Choroid plexus epithelial cell (primary cell): ENCODE measurements at regions not wholly inside any gene's neighbourhood (a gene's known extent, or its start where the extent isn't known, plus 50 kb on each side); places are given as distances from the start of the nearest gene placed in this dataset.

ENCODE experiments used
- DNase-seq: peaks from one replicate; pipeline ENCODE4 v3.0.0-alpha.2; 2010; ENCODE audit warnings: low read depth
- H3K4me3 ChIP-seq: 2 replicates; pipeline ENCODE4 v1.5.1; 2011; ENCODE audit warnings: low read depth, mild to moderate bottlenecking, control low read depth, low read length, moderate library complexity
- TF ChIP-seq, protein P1 (sequence below): conservative IDR thresholded peaks from 2 replicates; pipeline ENCODE4 v1.5.1; 2011; ENCODE audit warnings: low read depth, mild to moderate bottlenecking, control low read depth, inconsistent platforms, low read length, moderate library complexity

DNA sequence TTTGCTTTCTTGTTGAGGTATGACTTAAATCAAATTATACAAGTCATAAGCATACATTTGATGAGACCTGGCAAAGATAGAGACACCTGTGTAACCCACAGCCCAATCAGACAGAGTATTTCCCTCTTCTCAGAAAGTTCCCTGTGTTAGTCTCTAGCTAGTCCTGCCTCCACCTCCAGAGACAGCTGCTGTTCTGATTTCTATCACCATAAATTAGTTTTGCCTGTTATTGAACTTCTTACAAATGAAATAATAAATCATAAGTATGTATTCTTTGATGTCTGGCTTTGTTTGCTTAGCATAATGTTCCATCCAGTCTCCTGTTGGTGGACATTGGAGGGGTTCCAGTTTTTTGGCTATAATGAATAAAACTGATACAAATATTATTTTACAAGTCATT lies 194.5 kb downstream of the ICE1 start:
- TF ChIP-seq, protein P1, sequence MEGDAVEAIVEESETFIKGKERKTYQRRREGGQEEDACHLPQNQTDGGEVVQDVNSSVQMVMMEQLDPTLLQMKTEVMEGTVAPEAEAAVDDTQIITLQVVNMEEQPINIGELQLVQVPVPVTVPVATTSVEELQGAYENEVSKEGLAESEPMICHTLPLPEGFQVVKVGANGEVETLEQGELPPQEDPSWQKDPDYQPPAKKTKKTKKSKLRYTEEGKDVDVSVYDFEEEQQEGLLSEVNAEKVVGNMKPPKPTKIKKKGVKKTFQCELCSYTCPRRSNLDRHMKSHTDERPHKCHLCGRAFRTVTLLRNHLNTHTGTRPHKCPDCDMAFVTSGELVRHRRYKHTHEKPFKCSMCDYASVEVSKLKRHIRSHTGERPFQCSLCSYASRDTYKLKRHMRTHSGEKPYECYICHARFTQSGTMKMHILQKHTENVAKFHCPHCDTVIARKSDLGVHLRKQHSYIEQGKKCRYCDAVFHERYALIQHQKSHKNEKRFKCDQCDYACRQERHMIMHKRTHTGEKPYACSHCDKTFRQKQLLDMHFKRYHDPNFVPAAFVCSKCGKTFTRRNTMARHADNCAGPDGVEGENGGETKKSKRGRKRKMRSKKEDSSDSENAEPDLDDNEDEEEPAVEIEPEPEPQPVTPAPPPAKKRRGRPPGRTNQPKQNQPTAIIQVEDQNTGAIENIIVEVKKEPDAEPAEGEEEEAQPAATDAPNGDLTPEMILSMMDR, result no peak

DNA sequence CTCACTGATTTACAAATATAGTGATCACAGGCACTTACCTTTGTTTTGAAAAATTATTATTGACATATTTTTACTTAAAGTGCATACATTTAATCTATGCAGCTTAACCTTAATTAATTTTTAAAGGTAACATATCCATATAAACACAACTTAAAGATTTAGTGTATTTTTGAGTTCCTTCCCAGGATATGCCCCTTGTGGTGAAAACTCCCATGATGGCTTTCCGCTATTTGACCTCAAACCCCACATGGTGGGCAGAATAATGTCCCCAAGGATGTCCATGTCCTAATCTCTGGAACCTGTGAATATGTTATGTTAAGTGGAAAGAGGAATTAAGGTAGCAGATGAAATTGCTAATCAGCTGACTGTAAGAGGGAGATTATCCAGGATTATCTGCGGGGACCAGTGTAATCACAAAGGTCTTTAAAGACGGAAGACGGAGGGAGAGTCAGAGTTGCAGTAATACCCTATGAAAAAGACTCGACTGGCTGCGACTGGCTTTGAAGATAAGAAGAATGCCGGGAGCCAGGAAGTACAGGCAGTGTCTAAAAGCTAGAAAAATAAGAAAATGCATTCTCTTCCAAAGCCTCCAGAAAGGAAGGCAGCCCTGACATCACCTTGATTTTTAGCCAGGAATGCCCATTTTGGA lies 193.9 kb downstream of the ICE1 start:
- DNase-seq, result no peak
- TF ChIP-seq, protein P1, result no peak
- no peak overlapping the region for H3K4me3 ChIP-seq

More for the DNA sequence above, 194.5 kb downstream of the ICE1 start:
- no peak overlapping the region for H3K4me3 ChIP-seq
- DNase-seq, result no peak

DNA sequence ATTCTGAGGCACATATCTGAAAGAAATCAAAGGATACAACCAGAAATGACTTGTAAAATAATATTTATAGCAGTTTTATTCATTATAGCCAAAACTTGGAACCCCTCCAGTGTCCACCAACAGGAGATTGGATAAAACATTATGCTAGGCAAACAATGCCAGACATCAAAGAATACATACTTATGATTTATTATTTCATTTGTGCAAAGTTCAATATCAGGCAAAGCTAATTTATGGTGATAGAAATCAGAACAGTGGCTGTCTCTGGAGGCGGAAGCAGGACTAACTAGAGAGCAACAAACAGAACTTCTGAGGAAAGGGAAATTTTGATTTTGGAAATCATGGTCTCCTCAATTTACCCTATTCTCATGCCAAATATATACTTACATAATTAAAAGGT lies 193.1 kb downstream of the ICE1 start:
- no peak for DNase-seq
- no peak overlapping the region for H3K4me3 ChIP-seq
- TF ChIP-seq, protein P1, result no peak

DNA sequence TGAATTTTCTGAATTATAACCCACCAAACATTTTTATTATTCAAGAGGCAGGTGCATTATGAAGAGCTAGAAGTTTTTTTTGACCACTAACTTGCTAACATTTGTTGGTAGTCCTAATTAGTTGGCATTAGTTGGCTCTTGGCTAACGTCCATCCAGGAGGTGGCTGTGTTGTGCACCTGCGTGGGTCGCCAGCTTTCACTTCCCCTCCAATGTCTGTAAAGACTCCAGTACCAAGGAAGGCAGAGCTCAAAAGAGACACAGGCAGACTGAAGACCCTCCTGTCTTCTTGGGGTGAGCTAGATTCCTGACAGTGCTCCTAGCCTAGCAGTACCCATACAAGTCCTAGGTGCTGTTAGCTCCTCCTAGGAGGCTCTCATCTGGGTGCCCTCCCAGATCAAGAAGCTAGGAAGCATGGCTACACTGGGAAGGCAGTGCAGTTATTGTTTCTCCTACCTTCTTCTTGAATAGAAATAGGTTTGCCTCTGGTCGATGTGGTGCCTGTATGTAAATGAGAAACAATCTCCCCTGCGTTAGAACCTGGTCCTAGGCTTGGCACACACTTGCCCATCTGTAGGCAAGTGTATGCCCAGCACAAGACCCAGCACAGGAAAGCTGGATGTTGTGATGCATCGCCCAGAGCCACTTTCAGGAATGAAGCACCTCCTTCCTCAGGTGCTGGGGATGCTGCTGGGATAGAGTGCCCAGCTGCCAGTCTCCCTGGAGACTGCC lies 190.9 kb downstream of the ICE1 start:
- DNase-seq, result no peak
- TF ChIP-seq, protein P1, result no peak
- no peak overlapping the region for H3K4me3 ChIP-seq

DNA sequence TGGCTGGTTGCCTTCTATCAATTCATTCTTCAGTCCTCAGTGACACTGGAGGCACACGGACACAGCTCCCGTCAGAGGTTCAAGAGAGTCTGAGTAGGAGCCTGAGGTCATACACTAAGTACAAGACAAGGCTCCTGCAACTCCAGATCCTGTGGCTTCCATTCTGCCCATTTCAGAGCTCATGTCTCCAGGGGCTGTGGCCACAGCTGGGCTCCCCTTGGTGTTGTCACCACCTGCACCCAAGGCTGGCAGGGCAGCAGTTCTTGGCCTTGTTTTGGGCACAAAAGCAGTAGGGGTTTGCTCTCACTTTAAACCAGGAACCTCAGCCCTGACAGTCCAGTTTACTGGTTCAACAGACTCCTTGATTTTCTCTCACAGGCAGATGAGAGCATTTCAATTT lies 189.6 kb downstream of the ICE1 start:
- no peak for DNase-seq
- TF ChIP-seq, protein P1, result no peak
- H3K4me3 ChIP-seq, result no peak overlapping the region

DNA sequence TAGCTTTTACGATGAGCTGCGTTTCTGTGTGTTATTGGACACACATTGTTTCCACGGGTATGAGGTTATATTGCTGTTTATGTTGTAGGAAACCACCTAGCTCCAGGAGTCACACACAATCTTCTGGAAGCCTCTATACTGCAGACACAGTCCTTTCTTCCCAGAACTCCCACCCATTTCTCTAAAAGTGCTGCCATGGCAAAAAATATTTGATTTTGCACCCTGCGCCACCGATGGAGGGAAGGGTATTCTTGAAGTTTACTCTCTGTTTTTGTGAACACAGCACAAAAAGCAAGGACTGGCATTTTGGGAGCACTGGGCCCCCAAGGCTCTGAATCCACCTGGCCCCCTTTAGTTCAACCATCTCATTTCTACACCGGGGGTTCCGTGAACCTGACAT lies 187.5 kb downstream of the ICE1 start:
- no peak for DNase-seq
- TF ChIP-seq, protein P1, result no peak
- H3K4me3 ChIP-seq, result no peak overlapping the region
